Gastroesophageal sphincter (tissue), 4 donors: ENCODE measurements at regions not wholly inside any gene's neighbourhood (a gene's known extent, or its start where the extent isn't known, plus 50 kb on each side); places are given as distances from the start of the nearest gene placed in this dataset.

Experiments used
- ATAC-seq: fragments of 150-250 bp; one replicate; pipeline ENCODE4 v1.9.1; 2016; ENCODE audit warnings: mild to moderate bottlenecking, moderate library complexity
- H3K27ac ChIP-seq, 4 donors: fragments of 200-600 bp; sonication (generic) in 3 of 4; 1 replicate in 3 of 4; 2 replicates in 1 of 4; pipeline ENCODE4 v1.5.1; 2016 to 2019
- H3K27me3 ChIP-seq: fragments of 200-600 bp; sonication (generic); one replicate; pipeline ENCODE4 v1.5.1; 2019
- H3K36me3 ChIP-seq, 2 donors: fragments of 200-600 bp; sonication (generic); one replicate each; pipeline ENCODE4 v1.5.1; 2019; ENCODE audit warnings: control low read depth in 1 of 2
- H3K4me1 ChIP-seq, 3 donors: fragments of 200-600 bp; sonication (generic); 1 replicate in 2 of 3; 2 replicates in 1 of 3; pipeline ENCODE4 v1.5.1; 2016 to 2019; ENCODE audit warnings: control low read depth in 2 of 3
- H3K4me3 ChIP-seq, 2 donors: fragments of 200-600 bp; sonication (generic); one replicate each; pipeline ENCODE4 v1.5.1; 2019; ENCODE audit warnings: mild to moderate bottlenecking in 1 of 2, moderate library complexity in 1 of 2
- H3K9me3 ChIP-seq, 3 donors: fragments of 200-600 bp; sonication (generic); one replicate each; pipeline ENCODE4 v1.5.1; 2017 to 2019; ENCODE audit warnings: control low read depth in 2 of 3
- CTCF ChIP-seq, 4 experiments: fragments of 200-600 bp in 2 of 4; fragments of 450-650 bp in 2 of 4; sonication (generic) in 1 of 4; IDR thresholded peaks; one replicate each; pipeline ENCODE4 v1.5.1; 2017 to 2019; ENCODE audit warnings: antibody characterized with exemption in 4 of 4, mild to moderate bottlenecking in 2 of 4, moderate library complexity in 2 of 4
- EP300 ChIP-seq: sonication (generic); formaldehyde crosslinking; IDR thresholded peaks from one replicate; pipeline ENCODE4 v1.6.1; 2017; ENCODE audit warnings: antibody characterized with exemption, mild to moderate bottlenecking
- POLR2A ChIP-seq, 2 donors: fragments of 450-650 bp; IDR thresholded peaks; one replicate each; pipeline ENCODE4 v1.6.1; 2017; ENCODE audit warnings: antibody characterized with exemption in 2 of 2, mild to moderate bottlenecking in 2 of 2, moderate library complexity in 1 of 2
- POLR2AphosphoS5 ChIP-seq: sonication (generic); formaldehyde crosslinking; IDR thresholded peaks from one replicate; pipeline ENCODE4 v1.6.1; 2017; ENCODE audit warnings: antibody characterized with exemption
- WGBS, 2 donors: methylation state at CpG; one replicate each; pipeline ENCODE4 v1.1.5; 2018; ENCODE audit warnings: low coverage in 1 of 2; 5-methylcytosine and 5-hydroxymethylcytosine counted together

DNA sequence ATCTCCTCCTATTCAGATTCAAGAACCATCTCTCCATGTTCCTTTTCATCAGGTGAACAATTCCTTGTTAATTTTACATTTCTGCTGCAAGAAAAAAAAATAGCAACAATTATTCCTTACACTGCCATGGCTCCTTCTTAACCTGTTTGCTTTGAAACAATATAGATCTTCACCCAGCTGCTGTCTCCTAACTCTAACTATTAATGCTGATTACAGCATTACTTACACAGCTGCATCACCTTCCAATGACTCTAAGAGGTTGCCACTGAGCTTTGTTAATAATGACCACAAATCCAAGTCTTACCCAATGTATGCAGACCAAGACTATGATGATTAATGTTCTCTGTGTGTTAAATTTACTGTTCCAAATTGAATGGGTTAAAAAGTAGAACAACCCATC lies 541.4 kb downstream of the TOX3 start:
- Histone ChIP-seq H3K36me3 (no peaks in the 10 kb centered on the region), H3K4me1 (no peaks in the 10 kb centered on the region), H3K27me3 (no peaks in the 10 kb centered on the region), H3K27ac (no peak overlapping the region), H3K4me3 (no peak overlapping the region), H3K9me3 (no peaks in the 10 kb centered on the region)
- TF ChIP-seq POLR2A (IDR thresholded peaks at IDR 0.05) (no peak), EP300 (no peak), POLR2AphosphoS5 (no peak), CTCF (IDR thresholded peaks at IDR 0.05) (no peak)
- ATAC-seq = no peak

DNA sequence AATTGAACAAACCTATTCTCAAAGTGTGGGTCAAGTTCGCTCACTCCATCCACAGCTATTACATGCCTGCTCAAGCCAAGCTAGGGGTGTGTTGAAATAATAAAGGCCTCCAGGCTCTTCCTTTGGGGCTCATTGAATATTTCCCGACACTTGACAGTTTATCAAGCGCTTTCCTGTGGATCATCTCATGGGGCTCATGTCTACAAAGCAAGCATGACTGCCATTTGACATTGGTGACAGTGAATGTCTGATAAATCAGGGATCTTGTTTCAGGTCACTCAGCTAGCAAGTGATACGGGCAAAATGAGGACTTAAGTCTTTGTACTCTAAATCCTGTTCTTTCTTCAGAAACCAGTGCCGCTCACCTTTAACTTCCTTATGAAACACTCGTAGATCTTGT lies 542.6 kb downstream of the TOX3 start:
- no peaks in the 10 kb centered on the region for H3K27me3 ChIP-seq
- no peak for TF ChIP-seq POLR2AphosphoS5
- no peak for TF ChIP-seq POLR2A (IDR thresholded peaks at IDR 0.05)
- TF ChIP-seq EP300 = no peak
- TF ChIP-seq CTCF (IDR thresholded peaks at IDR 0.05) = no peak
- no peak overlapping the region for H3K27ac ChIP-seq
- ATAC-seq = no peak
- no peaks in the 10 kb centered on the region for H3K36me3 ChIP-seq
- WGBS, 2 donors = 92 to 96% methylated on average over 4 to 6 of the region's 6 CpGs
- no peaks in the 10 kb centered on the region for H3K9me3 ChIP-seq
- no peak overlapping the region for H3K4me3 ChIP-seq
- H3K4me1 ChIP-seq = no peaks in the 10 kb centered on the region

GRCh38 chr16:52002026-52002425 lies 544.9 kb downstream of the TOX3 start:
- ATAC-seq = no peak
- no peak for TF ChIP-seq CTCF (IDR thresholded peaks at IDR 0.05)
- no peak for TF ChIP-seq POLR2A (IDR thresholded peaks at IDR 0.05)
- no peak for TF ChIP-seq POLR2AphosphoS5
- no peak for TF ChIP-seq EP300
- no peaks in the 10 kb centered on the region for H3K4me1 ChIP-seq
- no peaks in the 10 kb centered on the region for H3K36me3 ChIP-seq
- H3K27ac ChIP-seq = no peak overlapping the region
- no peaks in the 10 kb centered on the region for H3K9me3 ChIP-seq
- H3K27me3 ChIP-seq = no peaks in the 10 kb centered on the region
- WGBS, 2 donors = 44 to 82% methylated on average over 5 to 6 of the region's 6 CpGs
- H3K4me3 ChIP-seq = no peak overlapping the region

GRCh38 chr16:51996516-51996915 lies 550.4 kb downstream of the TOX3 start:
- Histone ChIP-seq H3K4me3 (no peak overlapping the region), H3K27me3 (no peaks in the 10 kb centered on the region), H3K4me1 (no peaks in the 10 kb centered on the region), H3K36me3 (no peaks in the 10 kb centered on the region), H3K27ac (no peak overlapping the region), H3K9me3 (no peaks in the 10 kb centered on the region)
- TF ChIP-seq POLR2A (IDR thresholded peaks at IDR 0.05) (no peak), EP300 (no peak)
- 46 to 51% methylated on average over 3 of the region's 3 CpGs for WGBS, 2 donors
- ATAC-seq = no peak

- H3K27me3 ChIP-seq = no peaks in the 10 kb centered on the region
- 38 to 79% methylated on average over 2 to 8 of the region's 8 CpGs for WGBS, 2 donors
- ATAC-seq = no peak
Observed at GRCh38 chr16:51994597-51994996, 552.3 kb downstream of the TOX3 start.

More at GRCh38 chr16:51994597-51994996, 552.3 kb downstream of the TOX3 start:
- Histone ChIP-seq H3K4me3 (no peak overlapping the region), H3K4me1 (no peaks in the 10 kb centered on the region), H3K36me3 (no peaks in the 10 kb centered on the region), H3K9me3 (no peaks in the 10 kb centered on the region), H3K27ac (no peak overlapping the region)
- TF ChIP-seq POLR2A (IDR thresholded peaks at IDR 0.05) (no peak), EP300 (no peak), CTCF (IDR thresholded peaks at IDR 0.05) (no peak), POLR2AphosphoS5 (no peak)
